ENCODE measurements at regions not wholly inside any gene's neighbourhood (a gene's known extent, or its start where the extent isn't known, plus 50 kb on each side); places are given as distances from the start of the nearest gene placed in this dataset.

DNA sequence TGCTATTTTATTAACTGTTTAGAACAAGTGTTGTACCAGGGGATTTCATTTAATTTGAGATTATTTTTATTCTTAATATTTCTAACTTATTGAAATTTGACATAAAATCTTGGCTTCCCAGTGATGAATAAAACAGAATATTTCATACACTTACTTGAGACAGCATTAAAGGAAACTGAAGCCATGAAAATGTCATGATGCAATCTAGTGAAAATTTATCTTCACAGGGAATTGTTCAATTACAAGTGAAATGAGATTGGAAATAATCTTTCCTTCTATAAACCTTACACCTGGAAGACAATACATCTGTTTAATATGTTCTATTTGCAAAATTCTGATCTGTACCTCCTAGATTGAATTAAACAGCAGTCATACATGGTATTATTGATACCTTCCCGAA is 511.0 kb upstream of the CDH7 start:
- TF ChIP-seq ZNF70 (CRISPR knock-in tag; IDR thresholded peaks at IDR 0.05) (no peak), RARB (CRISPR knock-in tag; IDR thresholded peaks at IDR 0.05) (no peak), ARNTL (CRISPR knock-in tag; IDR thresholded peaks at IDR 0.05; ENCODE audit: borderline replicate concordance, low read depth) (no peak), SNAI2 (CRISPR knock-in tag; IDR thresholded peaks at IDR 0.05) (no peak), CSRNP3 (CRISPR knock-in tag; IDR thresholded peaks at IDR 0.05) (no peak), OSR1 (CRISPR knock-in tag; IDR thresholded peaks at IDR 0.05) (no peak), ZNF565 (CRISPR knock-in tag; conservative IDR thresholded peaks at IDR 0.05; ENCODE audit: low read depth) (no peak), BACH2 (CRISPR knock-in tag; IDR thresholded peaks at IDR 0.05; ENCODE audit: borderline replicate concordance) (no peak), GLIS3 (CRISPR knock-in tag; IDR thresholded peaks at IDR 0.05) (no peak), CSDC2 (CRISPR knock-in tag; IDR thresholded peaks at IDR 0.05) (no peak), ZFP30 (CRISPR knock-in tag; IDR thresholded peaks at IDR 0.05) (no peak), TOX (CRISPR knock-in tag; IDR thresholded peaks at IDR 0.05; ENCODE audit: borderline replicate concordance) (no peak), ZC3H10 (CRISPR knock-in tag; IDR thresholded peaks at IDR 0.05) (no peak), ISL1 (CRISPR knock-in tag; IDR thresholded peaks at IDR 0.05) (no peak), ZNF8 (CRISPR knock-in tag; IDR thresholded peaks at IDR 0.05) (no peak), TCF4 (CRISPR knock-in tag; IDR thresholded peaks at IDR 0.05; ENCODE audit: borderline replicate concordance) (no peak), ESRRG (CRISPR knock-in tag; IDR thresholded peaks at IDR 0.05) (no peak), PPARA (CRISPR knock-in tag; IDR thresholded peaks at IDR 0.05; ENCODE audit: borderline replicate concordance) (no peak)
- TF ChIP-seq, protein P1, sequence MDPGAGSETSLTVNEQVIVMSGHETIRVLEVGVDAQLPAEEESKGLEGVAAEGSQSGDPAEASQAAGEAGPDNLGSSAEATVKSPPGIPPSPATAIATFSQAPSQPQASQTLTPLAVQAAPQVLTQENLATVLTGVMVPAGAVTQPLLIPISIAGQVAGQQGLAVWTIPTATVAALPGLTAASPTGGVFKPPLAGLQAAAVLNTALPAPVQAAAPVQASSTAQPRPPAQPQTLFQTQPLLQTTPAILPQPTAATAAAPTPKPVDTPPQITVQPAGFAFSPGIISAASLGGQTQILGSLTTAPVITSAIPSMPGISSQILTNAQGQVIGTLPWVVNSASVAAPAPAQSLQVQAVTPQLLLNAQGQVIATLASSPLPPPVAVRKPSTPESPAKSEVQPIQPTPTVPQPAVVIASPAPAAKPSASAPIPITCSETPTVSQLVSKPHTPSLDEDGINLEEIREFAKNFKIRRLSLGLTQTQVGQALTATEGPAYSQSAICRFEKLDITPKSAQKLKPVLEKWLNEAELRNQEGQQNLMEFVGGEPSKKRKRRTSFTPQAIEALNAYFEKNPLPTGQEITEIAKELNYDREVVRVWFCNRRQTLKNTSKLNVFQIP (CRISPR knock-in tag; IDR thresholded peaks at IDR 0.05; ENCODE audit: borderline replicate concordance, low read depth), result no peak
- TF ChIP-seq, protein P2, sequence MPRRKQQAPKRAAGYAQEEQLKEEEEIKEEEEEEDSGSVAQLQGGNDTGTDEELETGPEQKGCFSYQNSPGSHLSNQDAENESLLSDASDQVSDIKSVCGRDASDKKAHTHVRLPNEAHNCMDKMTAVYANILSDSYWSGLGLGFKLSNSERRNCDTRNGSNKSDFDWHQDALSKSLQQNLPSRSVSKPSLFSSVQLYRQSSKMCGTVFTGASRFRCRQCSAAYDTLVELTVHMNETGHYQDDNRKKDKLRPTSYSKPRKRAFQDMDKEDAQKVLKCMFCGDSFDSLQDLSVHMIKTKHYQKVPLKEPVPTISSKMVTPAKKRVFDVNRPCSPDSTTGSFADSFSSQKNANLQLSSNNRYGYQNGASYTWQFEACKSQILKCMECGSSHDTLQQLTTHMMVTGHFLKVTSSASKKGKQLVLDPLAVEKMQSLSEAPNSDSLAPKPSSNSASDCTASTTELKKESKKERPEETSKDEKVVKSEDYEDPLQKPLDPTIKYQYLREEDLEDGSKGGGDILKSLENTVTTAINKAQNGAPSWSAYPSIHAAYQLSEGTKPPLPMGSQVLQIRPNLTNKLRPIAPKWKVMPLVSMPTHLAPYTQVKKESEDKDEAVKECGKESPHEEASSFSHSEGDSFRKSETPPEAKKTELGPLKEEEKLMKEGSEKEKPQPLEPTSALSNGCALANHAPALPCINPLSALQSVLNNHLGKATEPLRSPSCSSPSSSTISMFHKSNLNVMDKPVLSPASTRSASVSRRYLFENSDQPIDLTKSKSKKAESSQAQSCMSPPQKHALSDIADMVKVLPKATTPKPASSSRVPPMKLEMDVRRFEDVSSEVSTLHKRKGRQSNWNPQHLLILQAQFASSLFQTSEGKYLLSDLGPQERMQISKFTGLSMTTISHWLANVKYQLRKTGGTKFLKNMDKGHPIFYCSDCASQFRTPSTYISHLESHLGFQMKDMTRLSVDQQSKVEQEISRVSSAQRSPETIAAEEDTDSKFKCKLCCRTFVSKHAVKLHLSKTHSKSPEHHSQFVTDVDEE (CRISPR knock-in tag; IDR thresholded peaks at IDR 0.05), result no peak
- no peak for ATAC-seq

GRCh38 chr18:65235966-65236624 is 514.7 kb upstream of the CDH7 start:
- TF ChIP-seq ZNF565 (CRISPR knock-in tag; conservative IDR thresholded peaks at IDR 0.05; ENCODE audit: low read depth) (no peak), PATZ1 (CRISPR knock-in tag; IDR thresholded peaks at IDR 0.05; ENCODE audit: borderline replicate concordance) (no peak), ARNTL (CRISPR knock-in tag; IDR thresholded peaks at IDR 0.05; ENCODE audit: borderline replicate concordance, low read depth) (no peak), ZFP3 (CRISPR knock-in tag; IDR thresholded peaks at IDR 0.05) (no peak), ZC3H10 (CRISPR knock-in tag; IDR thresholded peaks at IDR 0.05) (no peak), RARB (CRISPR knock-in tag; IDR thresholded peaks at IDR 0.05) (no peak), CSDC2 (CRISPR knock-in tag; IDR thresholded peaks at IDR 0.05) (no peak), GLIS3 (CRISPR knock-in tag; IDR thresholded peaks at IDR 0.05) (no peak), PPARA (CRISPR knock-in tag; IDR thresholded peaks at IDR 0.05; ENCODE audit: borderline replicate concordance) (no peak), ZNF70 (CRISPR knock-in tag; IDR thresholded peaks at IDR 0.05) (no peak), CSRNP3 (CRISPR knock-in tag; IDR thresholded peaks at IDR 0.05) (no peak)

More at GRCh38 chr18:65235966-65236624, 514.7 kb upstream of the CDH7 start:
- ATAC-seq, result no peak
